ENCODE measurements at regions not wholly inside any gene's neighbourhood (a gene's known extent, or its start where the extent isn't known, plus 50 kb on each side); places are given as distances from the start of the nearest gene placed in this dataset.

- TF ChIP-seq EZH2phosphoT487 (IDR thresholded peaks at IDR 0.05; ENCODE audit: insufficient read depth, low read depth) (no peak), EZH2 (IDR thresholded peaks at IDR 0.05; ENCODE audit: insufficient read depth, poor library complexity, severe bottlenecking) (no peak)
Measured at GRCh38 chr14:98368221-98368620, 903.8 kb downstream of the BCL11B start.

Measured in GM23248 (cell line).